Skin of body (tissue), 1 donor: ENCODE measurements at regions not wholly inside any gene's neighbourhood (a gene's known extent, or its start where the extent isn't known, plus 50 kb on each side); places are given as distances from the start of the nearest gene placed in this dataset.

ENCODE experiments used
- DNase-seq: peaks from one replicate; lab custom pipeline; 2025; lab: John Stamatoyannopoulos, UW

DNA sequence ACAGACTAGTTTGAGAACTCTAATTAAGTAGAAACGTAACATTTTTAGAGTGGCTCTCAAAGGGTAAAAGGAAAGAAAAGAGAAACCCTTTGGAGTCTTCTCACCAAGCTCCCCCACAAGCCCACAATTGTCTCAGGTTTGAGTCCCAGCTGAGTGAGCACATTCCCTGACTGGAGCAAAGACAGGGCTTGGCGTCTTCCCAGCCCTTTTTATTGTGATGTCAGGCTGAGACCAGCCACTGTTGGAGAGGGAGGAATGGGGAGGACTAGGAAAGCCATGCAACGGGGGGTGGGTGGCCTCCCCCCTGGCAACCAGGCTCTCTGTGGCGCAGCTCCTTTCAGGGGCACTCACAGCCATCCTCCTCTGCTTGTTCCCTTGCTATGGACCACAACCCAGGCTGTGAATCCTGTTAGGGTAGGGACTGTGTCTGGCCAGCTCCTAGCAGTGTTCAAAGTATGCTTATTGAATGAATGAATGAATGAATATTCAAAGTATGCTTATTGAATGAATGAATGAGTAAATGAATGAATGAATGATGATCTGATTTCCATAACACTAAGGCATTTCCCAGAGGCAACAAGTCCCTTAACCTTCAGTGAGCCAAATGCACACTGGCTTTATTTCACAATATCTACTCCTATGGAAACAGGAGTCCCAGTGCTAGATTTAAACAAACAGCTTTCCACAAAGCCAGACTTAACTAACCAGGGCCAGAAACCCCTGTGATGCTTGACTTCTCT is 413.3 kb downstream of the MID1IP1 start:
- no peak for DNase-seq

DNA sequence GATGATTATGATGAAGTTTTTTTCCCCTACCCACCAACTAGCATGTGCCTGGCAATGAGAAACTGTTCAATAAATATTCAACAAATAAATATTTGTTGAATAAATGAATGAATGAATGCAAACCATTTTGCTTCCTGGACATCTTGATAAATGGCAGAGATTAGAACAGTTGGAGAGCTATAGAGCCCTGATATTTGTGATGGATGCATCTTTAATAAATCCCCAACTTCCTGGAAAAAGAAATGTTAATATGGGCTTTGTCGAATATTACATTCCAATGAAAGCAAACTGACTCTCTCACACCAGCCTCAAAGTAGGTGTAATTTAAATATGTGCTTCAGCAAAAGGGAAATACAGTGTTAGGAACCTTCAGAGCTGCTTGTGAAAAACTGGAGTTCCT is 419.7 kb downstream of the MID1IP1 start:
- DNase-seq: no peak

DNA sequence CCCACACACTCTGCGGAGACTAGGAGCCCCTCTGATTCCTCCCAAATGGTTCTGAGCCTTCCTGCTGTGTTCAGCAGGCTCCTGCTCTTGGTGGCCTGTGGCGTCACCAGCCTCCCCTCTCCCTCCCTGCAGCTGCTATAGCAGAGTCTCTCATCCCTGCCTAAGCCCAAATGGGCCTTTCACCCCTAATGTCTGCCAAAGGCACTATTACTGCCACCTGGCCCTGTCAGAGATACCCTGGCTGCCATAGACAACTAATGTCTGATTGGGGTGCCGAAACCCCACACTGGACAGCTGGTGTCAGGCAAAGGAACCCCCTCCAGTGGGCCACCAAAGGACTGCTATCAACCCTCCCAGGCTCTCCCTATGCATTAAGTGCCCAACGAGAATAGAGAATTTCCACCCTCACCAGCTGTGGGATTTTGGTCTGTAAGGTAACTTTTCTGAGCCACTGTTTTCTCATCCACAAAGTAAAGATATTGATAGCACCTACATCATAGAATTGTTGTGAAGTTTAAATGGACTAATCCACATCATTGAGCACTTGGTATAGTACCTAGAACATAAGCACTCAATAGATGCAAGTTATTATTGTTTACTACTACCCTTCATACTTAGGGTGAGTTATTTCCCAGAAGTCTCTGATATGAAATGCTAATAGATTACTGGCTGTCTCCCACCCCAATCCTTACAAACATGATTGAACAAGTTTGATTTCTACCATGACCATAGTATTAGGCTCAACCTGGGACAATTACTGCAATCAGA is 421.3 kb downstream of the MID1IP1 start:
- DNase-seq: no peak

DNA sequence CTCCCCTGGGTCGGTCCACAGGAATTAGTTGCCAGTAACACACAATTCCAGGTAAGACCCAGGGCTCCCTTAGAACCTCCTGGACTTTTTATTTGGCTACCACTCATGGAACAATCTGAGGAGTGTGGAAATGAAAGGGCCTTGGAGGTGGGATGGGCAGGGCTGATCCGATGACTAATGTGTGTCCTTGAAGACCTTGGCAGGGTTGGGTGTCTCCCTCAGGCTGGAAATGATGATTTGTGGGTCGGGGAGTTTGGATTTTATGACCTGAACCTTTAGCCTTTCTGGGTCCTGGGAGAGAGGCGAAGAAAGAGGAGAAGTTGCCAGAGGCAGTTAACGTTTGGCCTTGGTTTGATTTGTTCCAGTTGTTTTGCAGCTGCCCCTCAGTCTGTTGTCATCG is 425.0 kb downstream of the MID1IP1 start:
- no peak for DNase-seq

DNA sequence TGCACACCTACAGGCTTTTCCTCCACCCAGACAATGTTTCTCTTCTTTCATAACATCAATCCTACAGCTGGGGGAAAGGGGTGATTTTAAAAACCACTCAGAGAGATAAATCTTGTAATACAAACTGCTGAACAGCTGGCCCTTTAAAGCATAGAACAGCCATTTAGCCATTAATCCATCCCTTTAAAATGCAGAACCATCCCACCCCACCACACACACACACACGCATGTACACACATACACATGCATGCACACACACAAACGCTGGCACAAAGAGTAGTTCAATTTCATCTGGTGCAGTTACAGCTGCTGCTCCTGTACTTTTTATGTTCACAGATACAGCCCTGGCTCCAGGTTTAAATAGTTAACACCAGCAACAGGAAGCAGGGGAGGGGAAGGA is 426.1 kb downstream of the MID1IP1 start:
- DNase-seq: no peak

DNA sequence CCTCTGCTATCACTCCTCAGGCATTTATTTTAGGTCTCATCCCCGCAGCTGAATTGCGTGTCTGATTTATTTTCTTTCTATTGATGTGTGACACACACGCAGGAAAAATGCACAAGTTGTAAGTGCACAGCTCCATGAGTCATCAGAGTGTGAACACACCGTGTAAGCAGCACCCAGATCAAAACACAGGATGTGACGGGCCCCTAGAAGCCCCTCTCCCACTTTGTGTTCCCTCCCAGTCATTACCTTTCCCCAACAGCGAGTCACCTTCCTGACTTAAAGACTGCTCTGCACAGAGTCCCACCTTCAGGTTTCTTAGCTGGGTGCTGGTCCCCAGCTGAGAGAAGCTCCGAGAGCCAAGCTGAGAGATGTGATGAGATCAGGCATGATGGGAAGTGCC is 436.7 kb downstream of the MID1IP1 start:
- no peak for DNase-seq

DNA sequence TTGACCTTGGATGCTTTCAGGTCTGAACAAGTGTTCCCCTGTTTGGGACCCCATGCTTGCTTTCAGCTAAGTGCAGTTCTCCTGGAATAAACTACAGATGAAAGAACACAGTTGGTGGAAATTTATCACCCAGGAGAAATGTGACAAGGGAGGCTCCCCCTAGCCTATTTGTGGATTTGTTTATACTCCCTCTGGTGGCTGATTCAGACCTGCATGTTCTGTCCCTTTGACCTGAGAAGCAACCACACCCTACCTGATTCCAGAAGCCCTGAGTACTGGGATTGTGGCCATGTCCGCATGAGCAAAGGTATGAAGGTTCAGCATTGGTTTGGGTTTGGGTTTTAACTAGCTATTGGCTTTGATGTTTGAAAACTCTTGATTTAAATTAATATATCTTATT is 440.9 kb downstream of the MID1IP1 start:
- no peak for DNase-seq

DNA sequence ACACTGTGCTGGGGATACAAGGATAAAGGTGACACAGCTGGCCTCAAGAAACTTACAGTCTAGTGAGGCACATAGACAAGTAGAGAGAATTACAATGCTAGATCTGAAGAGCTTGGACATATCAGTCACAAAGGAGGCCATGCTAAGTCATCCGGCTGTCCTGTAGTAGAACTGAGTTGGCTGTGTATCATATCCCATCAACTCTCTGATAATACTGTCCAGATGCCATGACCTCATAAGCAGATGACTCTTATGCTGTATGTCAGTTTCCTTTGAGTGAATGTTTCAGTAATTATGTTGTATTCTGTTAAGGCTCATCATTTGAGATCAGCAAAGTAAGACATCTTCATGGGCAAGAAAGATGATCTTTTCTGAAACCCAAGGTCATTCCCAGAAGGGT is 442.9 kb downstream of the MID1IP1 start:
- no peak for DNase-seq

DNA sequence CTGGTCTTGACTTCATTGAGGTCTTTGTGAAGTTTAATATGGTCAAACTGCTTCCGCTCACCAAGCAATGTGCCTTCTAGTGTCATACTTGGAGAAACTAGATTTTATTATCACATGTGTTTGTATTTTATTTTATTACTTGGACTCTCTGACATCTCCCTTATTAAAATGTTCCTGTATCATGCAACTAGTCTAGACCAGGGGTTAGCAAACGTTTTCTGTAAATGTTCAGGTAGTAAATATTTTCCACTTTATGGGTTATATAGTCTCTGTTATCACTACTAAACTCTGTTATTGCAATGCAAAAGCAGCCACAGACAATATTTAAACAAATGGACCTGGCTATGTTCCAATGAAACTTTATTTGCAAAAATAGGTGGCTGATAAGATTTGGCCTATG is 443.8 kb downstream of the MID1IP1 start:
- no peak for DNase-seq

DNA sequence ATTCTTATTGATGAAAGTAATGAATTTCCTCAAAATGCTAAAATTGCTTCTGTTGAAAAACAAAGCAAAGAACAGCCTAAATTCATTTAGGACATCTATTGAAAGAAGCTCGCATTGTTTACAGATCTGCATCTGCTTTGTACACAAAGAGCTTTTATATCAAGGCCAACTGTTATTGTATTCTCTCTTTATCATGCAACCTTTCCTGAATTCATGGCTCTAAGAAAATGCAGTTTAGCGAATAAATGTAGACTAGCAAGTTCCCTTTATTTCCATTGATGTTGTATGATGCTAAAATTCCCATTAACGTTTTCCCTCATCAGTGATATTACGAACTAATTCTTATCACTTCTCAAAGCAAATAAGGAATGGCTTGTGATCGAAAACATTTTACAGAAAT is 446.3 kb downstream of the MID1IP1 start:
- no peak for DNase-seq

DNA sequence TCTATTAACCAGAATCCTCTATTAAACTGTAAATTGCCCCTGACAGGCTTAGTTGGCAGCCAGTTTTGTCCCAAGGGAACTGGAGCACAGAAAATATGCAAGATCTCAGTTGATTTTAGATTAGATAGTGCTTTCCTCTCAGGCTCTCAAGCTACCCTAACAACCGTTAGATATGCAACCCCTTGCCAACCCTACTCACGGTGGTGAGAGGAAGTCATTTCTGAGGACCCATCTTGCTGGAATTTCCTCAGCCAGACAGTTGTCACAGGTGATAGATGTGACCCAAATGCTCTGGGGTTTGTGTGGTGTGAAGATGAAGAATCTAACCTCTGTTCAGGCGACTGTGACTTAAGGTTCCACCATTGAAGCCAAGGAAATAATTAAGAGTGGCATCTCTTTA is 447.1 kb downstream of the MID1IP1 start:
- no peak for DNase-seq

DNA sequence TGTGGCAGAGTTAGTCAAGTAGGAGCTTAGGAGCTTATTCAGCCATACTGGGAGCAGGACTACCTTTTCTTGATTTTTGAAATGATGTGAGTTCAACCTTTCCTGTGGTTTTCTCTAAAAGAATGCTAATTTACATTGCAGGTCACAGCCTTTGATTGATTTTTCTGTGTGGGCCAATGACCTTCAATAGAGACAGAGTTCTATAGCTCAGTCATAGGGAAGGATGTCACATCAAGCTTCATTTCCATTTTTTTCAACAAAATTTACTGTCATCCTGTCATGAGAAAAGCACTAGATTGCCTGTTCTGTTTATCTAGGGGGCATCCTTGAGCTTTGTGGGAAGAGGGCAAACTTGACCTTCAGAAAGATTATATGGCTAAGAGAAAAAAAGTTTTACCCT is 448.7 kb downstream of the MID1IP1 start:
- DNase-seq: no peak

DNA sequence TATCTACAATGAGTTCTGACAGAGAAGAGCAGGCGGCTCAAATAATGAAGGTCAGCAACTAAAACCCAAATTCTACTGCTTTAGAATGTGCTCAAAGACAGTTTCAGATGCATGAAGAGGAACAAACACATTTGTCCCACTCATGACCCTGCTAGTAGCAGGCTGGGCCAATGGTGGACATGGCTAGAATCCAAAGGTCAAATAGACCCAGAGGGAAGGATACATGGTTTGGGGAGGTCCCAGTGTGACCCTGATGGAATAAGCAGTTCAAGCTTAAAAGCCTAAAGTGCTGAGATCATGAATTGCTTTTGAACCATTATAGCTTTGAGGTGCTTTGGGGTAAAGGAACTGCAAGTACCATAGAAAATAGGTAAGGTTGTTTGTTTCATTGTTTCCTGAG is 450.7 kb downstream of the MID1IP1 start:
- no peak for DNase-seq

DNA sequence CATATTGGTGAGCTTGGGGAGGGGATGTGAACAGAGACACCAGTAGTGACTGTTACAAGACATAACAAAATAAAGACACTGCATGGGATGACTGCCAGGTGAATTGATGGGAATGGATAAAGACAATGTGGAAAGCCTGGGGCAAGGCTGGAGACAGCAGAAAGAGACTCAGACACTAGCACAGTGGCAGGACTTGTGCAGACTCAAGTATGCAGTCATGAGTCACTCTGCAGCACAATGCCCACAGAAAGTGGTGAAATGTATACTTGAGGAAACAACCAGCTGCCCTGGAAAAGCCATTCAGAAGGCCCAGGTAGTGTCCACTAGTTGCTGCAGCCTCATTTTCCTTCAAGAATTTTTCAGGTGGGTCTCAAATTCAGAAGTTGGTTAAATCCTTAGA is 452.3 kb downstream of the MID1IP1 start:
- no peak for DNase-seq

DNA sequence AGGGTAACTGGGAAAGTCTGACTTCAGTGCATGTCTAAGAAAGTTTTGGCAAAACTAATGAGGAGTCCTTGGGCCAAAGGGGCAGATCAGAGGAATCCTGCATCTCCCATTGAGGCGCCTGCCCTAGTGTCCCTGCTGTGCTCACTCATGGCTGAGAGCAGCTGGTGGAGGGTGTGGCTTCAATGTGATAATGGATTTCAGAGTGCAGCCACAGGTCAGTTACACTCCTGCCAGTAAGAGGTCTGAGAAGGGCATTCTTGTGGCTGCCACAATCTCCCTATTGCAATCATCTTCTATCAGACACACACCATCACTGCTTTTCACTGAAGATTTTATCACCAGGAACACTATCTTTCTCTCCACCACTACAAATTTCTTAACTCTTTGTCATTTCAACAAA is 457.1 kb downstream of the MID1IP1 start:
- DNase-seq: no peak

DNA sequence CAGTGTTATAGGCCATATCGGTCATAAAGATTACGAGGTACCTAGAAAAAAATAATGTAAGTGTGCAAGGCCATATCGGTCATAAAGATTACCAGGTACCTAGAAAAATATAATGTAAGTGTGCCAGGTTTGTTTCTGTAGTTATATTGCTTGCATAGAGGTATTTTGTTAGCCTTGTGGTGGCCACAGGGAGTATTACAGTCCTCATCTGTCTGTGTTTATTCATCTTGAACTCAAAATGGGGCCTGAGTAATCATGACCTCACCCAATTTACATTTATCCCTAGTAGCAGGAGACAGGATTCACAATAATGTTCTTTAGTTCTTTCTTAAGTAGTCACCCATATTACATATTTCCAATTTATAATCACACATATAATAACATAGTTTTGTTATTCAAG is 459.7 kb downstream of the MID1IP1 start:
- no peak for DNase-seq

DNA sequence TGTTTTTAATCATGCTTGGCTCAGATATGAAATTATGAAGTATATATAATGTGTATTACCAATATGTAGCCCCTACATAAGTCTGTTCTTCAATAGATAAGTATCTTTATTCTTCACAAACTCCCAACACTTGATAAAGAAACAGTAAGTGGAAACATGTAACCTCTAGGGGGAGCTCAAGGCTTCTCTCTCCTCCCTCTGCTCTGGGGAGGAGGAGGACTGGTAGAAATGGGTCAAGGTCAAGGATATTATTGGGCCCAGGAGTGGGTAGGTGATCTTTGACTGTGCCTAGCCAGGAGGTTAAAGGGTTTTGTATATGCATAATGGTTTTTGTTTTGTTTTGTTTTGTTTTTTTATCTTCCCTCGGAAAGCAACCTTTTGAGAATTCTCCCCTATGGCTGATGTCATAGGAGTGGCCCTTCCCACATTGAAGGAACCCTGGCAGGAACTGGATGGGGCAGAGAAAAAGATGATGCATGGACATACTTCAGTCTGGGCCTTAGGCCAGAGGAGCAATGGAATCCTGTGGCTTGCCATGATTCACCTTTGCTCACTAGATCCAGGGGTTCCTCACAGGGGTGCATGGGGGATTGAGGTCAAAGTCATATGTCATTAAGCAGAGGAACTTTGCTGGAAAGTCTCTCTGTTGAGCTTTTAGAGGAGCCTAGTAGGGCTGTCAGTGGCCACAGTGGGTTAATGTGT is 460.3 kb downstream of the MID1IP1 start:
- no peak for DNase-seq

DNA sequence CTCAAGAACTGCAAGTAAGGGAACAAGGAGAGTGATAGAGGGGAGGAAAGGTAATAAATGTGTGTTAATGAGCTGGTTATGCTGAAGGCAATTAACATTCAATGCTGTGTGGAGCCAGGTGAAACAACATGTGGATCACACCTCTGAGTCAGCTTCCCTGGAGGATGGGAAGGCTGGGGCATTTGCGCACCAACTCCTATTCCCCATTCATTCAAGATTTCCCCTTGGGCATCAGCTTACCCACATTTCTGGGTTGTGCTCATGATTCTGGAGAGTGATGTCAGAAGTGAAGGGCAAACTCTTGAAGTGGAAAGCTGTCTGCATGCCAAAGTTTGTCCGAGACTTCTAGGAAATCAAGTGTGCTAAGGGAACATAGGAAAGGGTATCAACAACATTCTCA is 461.4 kb downstream of the MID1IP1 start:
- DNase-seq: no peak

DNA sequence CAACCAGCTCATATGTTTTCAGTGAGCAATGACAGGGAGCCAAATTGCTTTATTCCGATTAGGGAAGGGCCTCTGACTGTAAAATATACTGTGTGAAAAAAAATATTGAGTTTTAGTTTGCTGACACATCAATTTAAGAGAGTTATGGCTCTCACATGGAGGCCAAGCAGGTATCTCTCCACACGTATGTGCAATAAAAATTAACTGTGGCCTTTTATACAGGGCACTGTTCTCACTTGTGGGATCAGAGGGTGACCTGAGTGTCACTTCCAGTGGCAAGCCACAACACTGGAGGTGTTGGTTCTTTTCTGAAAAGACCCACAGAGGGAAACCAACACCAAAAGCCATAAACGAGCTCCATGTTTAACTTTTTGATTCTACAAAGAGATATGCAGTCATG is 462.8 kb downstream of the MID1IP1 start:
- no peak for DNase-seq

DNA sequence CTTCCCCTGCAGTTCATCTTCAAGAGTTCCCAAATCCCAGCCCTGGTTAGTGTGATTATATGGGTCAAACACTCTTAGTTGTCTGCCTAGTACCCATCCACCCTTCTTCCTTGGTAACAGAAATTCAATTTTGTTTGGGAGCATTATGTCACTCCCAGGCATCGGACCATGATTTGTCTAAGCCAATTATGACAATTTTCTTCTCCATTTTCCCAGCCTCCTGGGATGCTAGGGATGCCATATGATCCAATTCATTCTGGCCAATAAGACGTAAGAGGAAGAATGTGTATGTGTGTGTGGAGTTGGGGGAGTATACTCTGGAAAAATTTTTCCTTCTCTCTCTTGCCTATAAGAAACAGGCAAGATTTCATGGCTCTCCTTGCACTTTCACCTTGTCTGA is 465.9 kb downstream of the MID1IP1 start:
- DNase-seq: no peak

DNA sequence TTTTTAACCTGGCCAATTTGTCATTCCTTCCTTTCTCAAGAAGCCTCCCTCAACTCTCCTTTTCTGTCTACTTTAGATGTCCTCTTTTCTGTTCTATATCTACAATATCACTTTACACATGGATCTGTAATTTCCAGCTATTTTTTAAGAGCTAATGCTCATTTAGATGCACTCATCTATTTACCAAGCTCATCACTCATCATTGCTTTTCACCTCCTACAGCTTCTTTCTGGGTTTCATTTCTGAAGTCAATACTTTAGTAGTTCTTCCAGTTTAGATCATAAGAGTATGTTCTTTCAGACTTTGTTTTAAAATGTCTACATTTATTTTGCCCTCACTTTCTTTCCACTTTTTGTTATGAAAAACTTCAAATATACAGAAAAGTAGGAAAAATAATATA is 466.9 kb downstream of the MID1IP1 start:
- no peak for DNase-seq

DNA sequence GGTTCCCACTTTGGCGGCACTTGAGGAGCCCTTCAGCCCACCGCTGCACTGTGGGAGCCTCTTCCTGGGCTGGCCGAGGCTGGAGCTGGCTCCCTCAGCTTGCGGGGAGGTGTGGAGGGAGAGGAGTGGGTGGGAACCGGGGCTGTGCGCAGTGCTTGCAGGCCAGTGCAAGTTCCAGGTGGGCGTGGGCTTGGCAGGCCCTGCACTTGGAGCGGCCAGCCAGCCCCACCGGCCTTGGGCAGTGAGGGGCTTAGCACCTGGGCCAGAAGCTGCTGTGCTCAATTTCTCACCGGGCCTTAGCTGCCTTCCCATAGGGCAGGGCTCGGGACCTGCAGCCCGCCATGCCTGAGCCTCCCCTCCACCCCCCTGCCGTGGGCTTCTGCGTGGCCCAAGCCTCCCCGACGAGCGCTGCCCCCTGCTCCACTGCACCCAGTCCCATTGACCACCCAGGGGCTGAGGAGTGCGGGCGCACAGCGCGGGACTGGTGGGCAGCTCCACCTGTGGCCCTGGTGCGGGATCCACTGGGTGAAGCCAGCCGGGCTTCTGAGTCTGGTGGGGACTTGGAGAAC is 474.3 kb downstream of the MID1IP1 start:
- DNase-seq: no peak
